HG02938 (cell line): ENCODE measurements at regions not wholly inside any gene's neighbourhood (a gene's known extent, or its start where the extent isn't known, plus 50 kb on each side); places are given as distances from the start of the nearest gene placed in this dataset.

Experiments
- ATAC-seq: cut with Tn5 transposase; IDR thresholded peaks from one replicate; pipeline ENCODE4 v1.9.1; 2021; ENCODE audit warnings: mild to moderate bottlenecking, moderate library complexity; ENCODE audit not compliant: unreplicated experiment

DNA sequence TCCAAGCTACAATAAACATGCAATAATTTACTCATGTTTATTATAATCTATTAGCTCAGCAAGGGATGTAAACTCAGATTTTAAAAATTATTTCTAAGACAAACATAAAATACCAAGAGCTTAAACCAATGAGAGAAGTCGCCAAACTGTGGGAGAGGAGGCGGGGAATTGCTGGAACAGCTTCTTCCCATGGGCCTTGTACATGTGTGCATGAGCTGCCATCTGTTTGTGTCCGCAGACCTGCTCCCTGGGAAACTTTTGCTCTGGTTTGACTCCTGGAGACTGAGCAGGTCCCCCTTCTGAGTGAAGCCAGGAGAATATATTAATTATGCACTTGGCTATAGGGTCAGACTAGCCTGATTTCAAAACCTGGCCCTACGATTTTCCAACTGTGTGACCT lies 655.9 kb upstream of the SOX11 start:
- ATAC-seq = no peak

DNA sequence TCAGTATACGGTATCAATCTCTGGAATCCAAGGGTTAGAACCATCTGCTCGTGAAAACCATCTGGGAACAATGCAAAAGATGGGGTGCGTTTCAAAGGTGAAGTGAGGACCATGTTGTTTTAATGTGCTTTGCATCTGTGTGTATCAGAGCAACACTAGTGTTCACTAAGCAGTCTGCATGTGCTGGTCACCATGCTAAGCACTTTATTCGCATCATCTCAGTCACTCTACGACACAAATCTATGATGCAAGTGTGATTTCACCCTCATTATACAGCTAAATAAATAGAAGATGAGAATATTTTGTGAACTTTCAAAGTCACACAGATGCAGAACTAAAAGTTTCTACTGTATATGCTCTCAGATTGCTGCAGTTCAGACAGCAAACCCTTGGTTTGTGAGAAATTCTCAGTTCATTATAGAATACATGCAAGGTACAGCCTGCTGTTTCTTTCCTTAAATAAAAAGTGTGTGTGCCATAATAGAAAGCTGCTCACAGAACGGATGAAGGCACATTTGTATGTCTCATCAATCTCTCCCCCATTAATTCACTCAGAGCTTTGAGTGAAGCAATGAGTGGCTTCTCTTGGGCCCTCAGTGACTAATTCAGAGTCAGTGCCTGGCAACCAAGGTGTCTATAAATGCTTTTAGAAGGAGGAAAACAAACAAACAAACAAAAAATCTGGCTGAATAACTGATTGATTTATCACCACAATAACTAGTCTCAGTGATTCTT lies 652.8 kb upstream of the SOX11 start:
- no peak for ATAC-seq

DNA sequence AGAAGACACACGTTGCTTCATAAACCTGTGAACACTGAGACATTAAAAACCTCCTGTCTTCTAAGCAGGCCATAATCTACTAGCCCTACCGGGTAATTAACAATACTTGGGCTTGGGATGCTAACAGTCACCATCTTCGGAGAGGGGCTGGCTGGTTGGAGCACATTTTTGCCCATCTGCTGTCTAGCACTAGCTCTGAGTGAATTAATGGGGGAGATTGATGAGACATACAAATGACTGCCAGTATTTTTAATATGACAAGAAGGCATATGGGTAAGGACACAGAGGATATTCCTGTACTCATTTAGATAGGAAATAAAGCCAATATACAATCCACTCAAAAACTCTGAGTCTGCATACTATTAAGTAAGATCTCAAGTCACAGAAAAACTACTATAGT lies 651.6 kb upstream of the SOX11 start:
- ATAC-seq = no peak

DNA sequence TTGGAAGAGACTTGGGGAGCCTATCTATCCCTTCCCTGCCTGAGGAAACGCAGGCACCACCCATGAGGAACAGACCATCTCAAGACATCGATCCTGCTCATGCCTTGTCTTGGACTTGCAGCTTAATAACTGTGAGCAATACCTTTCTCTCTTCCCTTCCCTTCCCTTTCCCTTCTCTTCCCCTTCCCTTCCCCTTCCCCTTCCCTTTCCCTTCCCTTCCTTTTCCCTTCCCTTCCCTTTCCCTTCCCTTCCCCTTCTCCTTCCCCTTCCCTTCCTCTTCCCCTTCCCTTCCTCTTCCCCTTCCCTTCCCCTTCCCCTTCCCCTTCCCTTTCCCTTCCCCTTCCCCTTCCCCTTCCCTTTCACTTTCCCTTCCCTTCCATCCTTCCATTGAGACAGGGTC lies 650.7 kb upstream of the SOX11 start:
- no peak for ATAC-seq

DNA sequence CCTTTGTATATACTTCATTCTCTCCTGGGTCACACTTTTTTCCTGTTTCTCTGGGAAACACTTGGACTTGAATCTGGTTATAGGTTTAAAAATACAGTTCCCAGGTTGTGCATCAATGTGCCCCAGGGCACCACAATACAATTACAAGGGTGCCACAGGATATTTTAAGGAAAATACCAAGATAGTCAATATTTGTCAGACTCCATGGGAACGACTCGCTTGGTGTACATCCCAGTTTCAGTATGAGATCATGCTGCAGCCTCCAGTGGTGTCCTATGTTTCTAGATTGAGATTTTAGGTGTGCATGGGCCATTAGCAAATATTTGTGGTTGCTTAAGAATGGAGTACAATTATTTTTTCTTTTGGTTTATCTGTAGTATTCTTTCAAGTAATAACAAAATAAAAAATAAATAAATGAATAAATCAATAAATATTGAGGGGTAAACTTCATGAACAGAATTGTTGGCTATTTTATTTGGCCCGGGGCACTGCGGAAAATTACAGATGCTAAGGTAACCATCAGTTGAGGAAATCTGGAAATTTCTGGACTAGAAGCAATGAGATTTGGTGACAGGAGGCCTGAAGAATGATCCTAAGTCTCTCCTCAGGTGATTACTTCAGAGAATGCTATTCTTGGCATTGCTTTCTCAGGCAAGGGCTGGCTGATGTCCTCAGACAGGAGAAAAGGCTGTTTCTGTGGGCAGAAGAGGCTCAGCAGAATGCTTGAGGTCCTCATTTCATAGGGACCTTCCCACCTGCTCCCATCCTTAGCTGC lies 649.3 kb upstream of the SOX11 start:
- no peak for ATAC-seq

DNA sequence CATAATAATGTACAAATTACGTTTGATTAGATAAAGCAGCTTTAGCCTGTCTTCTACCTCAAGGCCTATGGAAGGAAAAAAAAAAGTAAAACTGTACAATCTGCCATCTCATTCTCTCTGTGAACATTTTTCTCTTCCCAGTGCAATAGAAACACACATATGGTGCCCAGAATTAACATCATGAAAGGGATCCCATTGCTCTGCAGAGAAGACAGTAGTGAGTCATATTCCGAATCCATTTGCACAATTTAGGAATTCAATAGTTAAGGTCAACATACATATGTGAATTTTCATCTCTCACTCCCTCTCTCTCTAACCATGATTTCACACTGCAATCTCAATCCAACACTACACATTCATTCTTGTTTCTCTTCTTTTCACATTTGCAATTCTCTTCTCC lies 640.9 kb upstream of the SOX11 start:
- no peak for ATAC-seq

DNA sequence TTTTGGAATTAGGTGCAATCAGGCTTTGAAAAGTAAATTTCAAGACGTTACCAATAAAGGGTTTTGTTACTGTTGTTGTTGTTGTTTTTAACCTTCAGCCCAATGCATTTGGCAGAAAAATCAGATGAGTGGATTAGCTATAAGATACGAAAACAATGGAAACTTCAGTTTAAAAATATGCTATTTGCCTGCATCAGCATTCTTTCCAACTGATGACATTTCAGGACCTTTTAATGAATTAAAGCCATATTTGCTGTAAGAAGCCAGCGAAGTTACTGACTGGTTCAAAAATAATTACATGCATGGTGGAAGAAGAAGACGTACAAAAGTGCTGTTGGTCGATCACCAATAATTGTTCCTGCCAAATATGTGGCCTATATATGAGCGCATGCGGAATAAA lies 639.3 kb upstream of the SOX11 start:
- ATAC-seq = no peak

DNA sequence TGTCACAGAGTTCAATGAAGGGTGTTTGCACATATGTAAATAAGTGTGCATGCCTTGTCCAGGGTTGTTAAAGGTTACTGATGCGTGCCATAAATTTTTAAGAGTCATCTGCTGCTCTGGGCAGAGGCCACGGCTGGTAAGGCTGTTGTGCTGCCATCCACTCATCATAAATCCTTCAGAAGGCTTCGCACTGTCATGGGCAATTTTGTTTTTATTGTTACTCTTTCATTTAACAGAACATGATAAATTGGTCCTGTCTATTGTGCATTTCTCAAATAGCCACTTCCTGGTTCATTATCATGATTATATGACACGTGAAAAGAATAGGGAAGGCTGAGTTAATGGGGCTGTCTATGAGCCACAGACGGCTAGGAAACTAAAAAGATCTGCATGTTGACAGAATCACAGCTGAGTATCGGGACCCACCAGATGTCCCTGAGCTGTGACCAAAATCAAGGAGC lies 634.3 kb upstream of the SOX11 start:
- no peak for ATAC-seq

DNA sequence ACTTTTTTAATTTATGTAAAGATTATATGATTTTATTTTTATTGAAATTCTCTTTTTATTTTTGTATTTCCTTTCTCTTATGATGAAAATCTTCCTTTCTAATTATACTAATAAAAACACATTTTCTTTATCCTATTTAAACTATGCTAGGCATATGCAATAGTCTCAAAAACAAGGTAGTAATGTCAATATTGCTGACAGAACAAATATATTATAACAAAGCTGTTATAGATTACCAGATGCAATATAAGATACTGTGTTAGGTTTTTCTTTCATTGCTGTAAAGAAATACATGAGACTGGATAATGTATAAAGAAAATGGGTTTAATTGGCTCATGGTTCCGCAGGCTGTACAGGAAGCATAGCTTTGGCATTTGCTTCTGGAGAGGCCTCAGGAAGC lies 631.2 kb upstream of the SOX11 start:
- no peak for ATAC-seq

DNA sequence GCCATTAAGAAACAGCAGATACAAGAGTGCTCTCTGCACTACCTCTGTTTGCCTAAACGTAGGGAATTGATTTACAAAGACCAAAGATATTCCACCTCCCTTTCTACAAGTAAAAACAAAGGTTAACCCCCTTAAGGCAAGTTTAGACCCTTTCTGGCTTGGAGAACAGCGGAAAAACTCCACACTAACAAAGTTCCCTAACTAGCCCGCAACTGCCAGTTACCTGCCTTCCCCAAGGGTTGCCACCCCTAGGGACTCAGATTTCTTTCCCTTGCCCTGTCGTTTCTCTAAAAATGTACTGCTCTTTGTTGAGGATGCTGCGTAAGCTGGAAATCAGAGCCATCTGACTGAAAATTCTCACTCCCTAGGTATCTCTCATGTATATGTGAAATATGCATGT lies 627.5 kb upstream of the SOX11 start:
- ATAC-seq = no peak

DNA sequence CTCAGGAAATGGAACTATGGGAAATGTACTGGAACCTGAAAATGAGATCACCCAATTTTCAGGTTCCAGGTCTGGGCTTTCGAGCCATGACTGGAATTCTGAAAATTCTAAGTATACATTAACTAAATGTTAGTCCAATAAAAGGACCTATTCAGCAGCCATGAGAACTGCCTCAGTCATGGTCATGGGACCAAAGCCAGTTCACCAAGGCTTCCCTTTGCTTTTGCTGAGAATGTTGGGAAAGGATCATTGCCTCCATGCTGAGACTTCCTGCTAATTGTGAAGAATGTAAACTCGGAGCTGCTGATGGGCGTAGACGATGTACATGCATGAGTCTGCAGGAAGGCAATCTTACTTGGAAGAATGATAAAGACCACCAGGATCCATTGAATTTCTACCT lies 624.4 kb upstream of the SOX11 start:
- ATAC-seq = no peak

DNA sequence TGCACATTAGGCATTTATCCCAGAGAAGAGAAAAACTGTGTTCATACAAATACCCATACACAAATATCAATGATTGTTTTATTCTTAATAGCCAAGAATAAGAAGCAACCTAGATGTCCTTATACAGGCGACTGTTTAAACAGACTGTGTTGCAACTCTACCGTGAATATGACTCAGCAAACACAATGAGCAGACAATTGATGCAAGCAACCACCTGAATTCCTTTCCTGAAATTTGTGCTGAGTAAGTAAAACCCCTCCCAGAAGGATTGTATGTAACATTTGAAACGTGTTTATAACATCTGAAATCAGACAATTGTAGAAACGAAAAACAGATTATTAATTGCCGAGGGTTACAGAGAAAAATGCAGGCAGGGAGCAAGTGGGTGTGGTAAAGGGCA lies 621.9 kb upstream of the SOX11 start:
- no peak for ATAC-seq

DNA sequence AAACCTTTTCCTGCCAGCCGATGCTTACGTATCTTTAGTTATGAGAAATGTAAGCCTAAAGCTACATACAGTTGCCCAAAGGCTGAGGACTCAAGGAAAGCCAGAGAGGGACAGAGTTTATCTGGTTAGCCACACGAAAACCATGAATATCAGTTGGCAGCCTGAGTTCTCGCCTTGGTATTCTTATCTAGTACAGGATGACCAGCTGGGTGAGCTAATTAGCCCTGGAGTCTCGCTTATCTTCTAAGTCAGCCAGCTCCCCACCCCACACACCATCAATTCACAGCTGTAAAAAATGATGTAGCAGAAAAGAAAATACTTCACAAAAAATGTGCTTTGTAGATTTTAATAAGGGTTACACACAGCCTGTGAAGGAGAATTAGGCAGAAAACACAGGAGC lies 617.5 kb upstream of the SOX11 start:
- ATAC-seq = no peak

DNA sequence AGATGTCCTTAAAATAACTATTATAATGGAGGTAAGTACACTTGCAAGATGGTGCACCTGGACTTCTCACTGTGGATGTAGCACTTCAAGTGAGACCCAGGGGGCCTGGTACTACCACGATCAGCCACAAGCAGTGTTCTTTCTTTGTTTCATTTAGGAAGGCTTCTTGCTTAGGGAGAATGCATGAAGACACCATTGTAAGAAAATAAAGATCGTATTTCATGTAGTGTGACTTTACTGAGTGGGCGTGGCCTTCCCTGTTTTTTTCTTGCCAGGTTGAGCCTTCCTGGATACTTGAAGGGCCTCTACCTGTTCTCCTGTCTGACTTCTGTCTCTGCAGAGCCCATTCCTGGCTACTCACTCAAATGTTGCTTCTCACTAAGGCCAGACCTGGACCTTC lies 615.6 kb upstream of the SOX11 start:
- no peak for ATAC-seq

DNA sequence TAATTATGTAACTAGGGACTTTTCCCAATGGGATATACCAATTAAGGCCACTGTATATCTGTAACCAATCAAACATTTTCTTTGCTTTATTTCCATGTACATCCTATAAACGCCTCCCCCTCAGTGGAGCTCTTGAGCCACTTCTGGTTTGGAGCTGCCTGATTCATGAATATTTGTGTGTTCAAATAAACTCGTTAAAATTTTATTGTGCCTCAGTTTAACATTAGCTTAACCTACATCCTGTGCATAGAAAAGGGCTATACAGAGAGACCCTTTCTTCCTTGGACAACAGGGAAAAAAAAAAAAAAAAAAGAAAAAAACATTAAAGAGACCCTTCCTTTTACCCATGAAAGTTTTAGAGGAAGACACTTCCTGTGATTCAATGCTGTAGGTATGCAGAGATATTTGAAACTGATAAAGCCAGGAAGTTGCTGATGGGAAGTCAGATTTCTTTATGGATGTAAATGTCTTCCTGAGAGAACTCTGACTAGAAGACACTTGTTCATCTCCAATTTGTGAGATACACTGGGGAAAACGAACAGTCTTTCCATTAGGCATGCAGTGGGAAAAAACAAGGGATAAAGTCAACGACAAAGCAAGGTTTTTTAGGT lies 614.6 kb upstream of the SOX11 start:
- ATAC-seq = no peak

DNA sequence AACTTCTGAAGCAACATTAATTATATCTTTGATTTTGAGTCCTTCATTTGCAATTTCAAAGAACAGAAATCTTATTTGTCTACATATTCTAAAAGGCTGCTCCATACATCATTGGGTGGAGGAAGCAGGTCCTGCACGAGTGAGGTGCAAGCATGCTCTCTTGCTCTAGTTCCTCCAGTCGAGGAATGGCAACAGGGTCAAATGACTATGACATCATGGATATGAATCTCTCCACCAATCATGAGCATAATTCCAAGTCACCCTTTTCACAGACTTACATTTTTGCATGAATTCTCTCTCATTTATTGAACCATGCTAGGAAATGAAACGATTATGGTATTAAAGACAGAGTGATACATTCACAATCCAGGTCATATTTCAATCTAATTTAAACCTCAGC lies 608.8 kb upstream of the SOX11 start:
- ATAC-seq = no peak

DNA sequence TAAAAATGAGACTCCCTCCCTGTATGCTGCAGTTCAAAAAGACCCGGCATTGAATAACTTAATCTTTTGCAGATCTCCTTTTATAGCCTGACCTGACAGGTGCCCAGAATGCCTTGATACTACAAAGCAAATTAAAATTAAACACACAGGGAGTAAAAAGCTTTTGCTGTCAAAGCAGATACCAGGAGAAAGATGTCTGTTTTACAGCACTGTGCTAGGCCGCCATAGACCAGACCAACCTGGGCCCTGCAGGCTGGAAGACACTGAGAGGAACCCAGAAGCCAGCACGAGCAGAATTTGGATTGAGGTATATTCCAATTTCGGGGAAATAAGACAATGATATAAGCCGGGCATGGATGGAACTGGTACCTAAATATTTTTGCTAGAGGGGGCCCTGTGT lies 602.8 kb upstream of the SOX11 start:
- no peak for ATAC-seq

DNA sequence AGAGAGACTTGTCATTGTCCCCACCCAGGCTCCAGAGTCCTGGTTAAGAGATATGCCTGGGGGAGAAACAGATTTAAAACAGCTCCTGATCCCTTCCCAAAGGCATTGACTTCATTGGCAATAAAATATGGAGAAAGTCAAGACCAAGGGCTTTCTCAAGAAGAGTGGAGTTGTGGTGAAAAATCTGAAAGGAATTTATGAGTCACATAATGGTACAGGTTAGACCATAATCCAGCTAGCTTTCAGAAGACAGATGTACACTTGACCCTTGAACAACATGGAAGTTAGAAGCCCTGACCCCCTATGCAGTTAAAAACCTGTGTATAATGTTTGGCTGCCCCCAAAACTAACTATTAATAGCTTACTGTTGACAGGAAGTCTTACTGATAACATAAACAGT lies 599.1 kb upstream of the SOX11 start:
- no peak for ATAC-seq

DNA sequence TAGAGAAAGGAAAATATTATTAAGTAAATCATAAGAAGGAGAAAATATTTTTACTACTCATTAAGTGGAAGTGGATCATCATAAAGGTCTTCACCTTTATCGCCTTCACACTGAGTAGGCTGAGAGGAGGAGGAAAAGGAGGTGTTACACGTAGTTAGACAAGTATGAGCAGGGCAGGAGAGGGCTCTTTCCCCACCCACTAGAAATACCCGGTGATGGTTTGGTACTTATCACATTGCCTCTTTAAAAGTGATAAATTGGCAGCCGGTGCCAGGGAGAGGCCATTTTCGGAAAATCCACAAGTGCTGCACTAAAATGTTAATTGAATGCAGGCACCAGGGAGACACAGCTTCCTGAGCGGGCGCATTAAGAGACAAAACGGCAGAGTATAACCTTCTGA lies 598.7 kb upstream of the SOX11 start:
- no peak for ATAC-seq

DNA sequence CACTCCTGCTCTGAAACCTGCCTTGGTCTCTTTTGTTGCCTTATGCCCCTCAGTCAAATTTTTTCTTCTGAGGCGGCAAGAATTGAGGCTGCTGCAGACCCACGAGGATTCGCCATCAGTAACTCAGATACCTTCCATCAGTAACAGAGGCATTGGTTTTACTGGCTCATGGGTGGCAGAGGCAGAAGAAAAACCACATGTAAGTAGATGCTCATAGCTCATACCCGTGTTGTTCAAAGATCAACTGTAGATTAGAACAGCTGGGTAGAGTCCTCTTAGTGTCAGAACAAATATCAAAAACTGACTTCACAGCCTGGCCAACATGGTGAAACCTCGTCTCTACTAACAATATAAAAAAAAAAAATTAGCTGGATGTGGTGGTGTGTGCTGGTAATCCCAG lies 598.0 kb upstream of the SOX11 start:
- ATAC-seq = no peak

DNA sequence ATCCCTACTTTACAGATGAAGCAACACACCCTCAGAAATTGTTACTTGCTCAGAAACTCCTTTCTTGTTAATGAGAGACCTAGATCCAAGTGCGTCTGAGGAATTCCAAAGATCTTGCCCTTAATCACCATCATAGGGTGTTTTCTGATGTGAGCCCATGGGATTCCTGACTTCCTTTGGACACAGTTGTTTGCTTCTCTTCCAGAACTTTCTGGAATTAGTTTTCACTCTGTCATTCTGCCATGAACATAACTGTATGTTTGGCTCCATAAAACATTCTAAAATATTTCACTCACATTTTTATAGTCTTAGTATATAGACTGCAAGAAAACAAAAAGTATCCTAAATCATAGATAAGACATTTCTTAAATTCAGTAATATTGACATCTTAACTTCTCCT lies 593.9 kb upstream of the SOX11 start:
- no peak for ATAC-seq

DNA sequence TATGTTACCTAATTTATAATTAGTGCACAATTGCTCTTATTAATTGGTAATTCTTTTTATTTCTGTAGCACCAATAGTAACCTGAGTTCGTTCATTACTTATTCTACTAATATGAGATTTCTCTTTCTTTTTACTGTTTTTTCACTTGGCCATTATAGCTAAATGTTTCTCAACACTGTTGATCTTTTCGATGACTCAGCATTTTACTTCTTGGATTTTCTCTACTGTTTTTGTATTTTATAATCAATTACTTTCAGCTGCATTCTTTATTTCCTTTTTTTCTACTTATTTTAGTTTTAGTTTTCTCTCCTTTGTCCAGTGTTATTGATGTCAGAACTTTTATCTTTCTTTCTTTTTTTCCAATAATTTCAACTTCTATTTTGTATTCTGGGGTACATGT lies 589.4 kb upstream of the SOX11 start:
- ATAC-seq = no peak
